Panc1 (cell line): ENCODE measurements at regions not wholly inside any gene's neighbourhood (a gene's known extent, or its start where the extent isn't known, plus 50 kb on each side); places are given as distances from the start of the nearest gene placed in this dataset.

Experiments
- ATAC-seq: fragments of 200-7000 bp; cut with Tn5 transposase; 2 replicates; pipeline ENCODE4 v1.9.1; 2020; ENCODE audit warnings: mild to moderate bottlenecking, moderate library complexity
- BruUV-seq: library from RNA; stranded (reverse); fragments of 400-500 nt; replicated peaks from 2 replicates; lab custom pipeline; 2021; lab: Mats Ljungman, UMichigan
- CTCF ChIA-PET: fragments of 300-600 bp; sonication (Branson Sonifier 250); formaldehyde crosslinking; loops from one replicate; lab custom pipeline; 2022; ENCODE audit warnings: antibody characterized with exemption; lab: Charles Lee
- POLR2A ChIA-PET: fragments of 300-600 bp; sonication (Branson Sonifier 250); formaldehyde crosslinking; loops from one replicate; lab custom pipeline; 2022; ENCODE audit warnings: antibody characterized with exemption; lab: Charles Lee
- DNase-seq: peaks from one replicate; pipeline ENCODE4 v3.0.0-alpha.2; 2010; ENCODE audit warnings: low read depth, low spot score
- H3K27ac ChIP-seq: 2 replicates; pipeline ENCODE4 v1.5.1; 2011; ENCODE audit warnings: mild to moderate bottlenecking, low read length, inconsistent platforms
- H3K27me3 ChIP-seq: fragments of 200-500 bp; sonication (Bioruptor generic); 2 replicates; pipeline ENCODE4 v1.6.0; 2014; ENCODE audit warnings: low read length, inconsistent platforms; ENCODE audit not compliant: control insufficient read depth, insufficient read depth
- H3K36me3 ChIP-seq: fragments of 200-500 bp; sonication (Bioruptor generic); 2 replicates; pipeline ENCODE4 v1.5.1; 2014; ENCODE audit warnings: inconsistent platforms, mild to moderate bottlenecking, low read length, moderate library complexity; ENCODE audit not compliant: control insufficient read depth, insufficient read depth
- H3K4me1 ChIP-seq: 2 replicates; pipeline ENCODE4 v1.5.1; 2011; ENCODE audit warnings: inconsistent platforms, mild to moderate bottlenecking, low read length, moderate library complexity; ENCODE audit not compliant: control insufficient read depth, insufficient read depth
- H3K4me3 ChIP-seq, 2 experiments: 2 replicates each; pipeline ENCODE4 v1.5.1; 2011 to 2012; ENCODE audit warnings: low read depth in 2 of 2, low read length in 2 of 2, mild to moderate bottlenecking in 2 of 2, inconsistent platforms in 1 of 2, moderate library complexity in 1 of 2
- H3K9me3 ChIP-seq: fragments of 200-500 bp; sonication (Bioruptor generic); 2 replicates; pipeline ENCODE4 v1.5.1; 2014; ENCODE audit warnings: low read depth, mild to moderate bottlenecking, inconsistent platforms, low read length, moderate library complexity; ENCODE audit not compliant: control insufficient read depth, insufficient read depth
- CTCF ChIP-seq: fragments of 450-650 bp; IDR thresholded peaks from 2 replicates; pipeline ENCODE4 v1.5.1; 2017; ENCODE audit warnings: mild to moderate bottlenecking
- POLR2AphosphoS5 ChIP-seq: IDR thresholded peaks from 2 replicates; pipeline ENCODE4 v1.6.1; 2012; ENCODE audit warnings: mild to moderate bottlenecking, low read depth, low read length, moderate library complexity
- REST ChIP-seq, 2 experiments: IDR thresholded peaks; 2 replicates each; pipeline ENCODE4 v1.6.1; 2011 to 2012; ENCODE audit warnings: low read depth in 2 of 2, control low read depth in 1 of 2, low read length in 1 of 2, mild to moderate bottlenecking in 1 of 2, moderate library complexity in 1 of 2; ENCODE audit not compliant: insufficient read depth in 1 of 2
- SIN3A ChIP-seq: IDR thresholded peaks from 2 replicates; pipeline ENCODE4 v1.6.1; 2012; ENCODE audit warnings: low read depth, mild to moderate bottlenecking, low read length, moderate library complexity, borderline replicate concordance; ENCODE audit not compliant: insufficient read depth
- TCF7L2 ChIP-seq: IDR thresholded peaks from 2 replicates; pipeline ENCODE4 v1.6.1; 2011; ENCODE audit warnings: mild to moderate bottlenecking, low read depth, low read length, inconsistent platforms
- in situ Hi-C: cut with HindIII; loops from 2 replicates; pipeline ENCODE4 v1.10.0; 2016; ENCODE audit warnings: low sequenced_read_pairs, low pct_unique_long_range_greater_than_20kb
- intact Hi-C: fragments of 100-400 bp; cut with micrococcal nuclease; formaldehyde crosslinking; loops from one replicate; pipeline ENCODE4 v1.10.0; 2022; ENCODE audit not compliant: unreplicated experiment

- in situ Hi-C loops (no loop called here), intact Hi-C loops (no loop called here)
- POLR2A ChIA-PET = no interaction called here
- BruUV-seq = no TSS peak
- Histone ChIP-seq H3K4me3 (no peak overlapping the region), H3K27ac (no peak overlapping the region), H3K36me3 (no peaks in the 10 kb centered on the region), H3K9me3 (no peaks in the 10 kb centered on the region), H3K4me1 (no peaks in the 10 kb centered on the region), H3K27me3 (no peaks in the 10 kb centered on the region)
- TF ChIP-seq CTCF (no peak), POLR2AphosphoS5 (no peak), TCF7L2 (no peak), SIN3A (no peak), REST (IDR thresholded peaks at IDR 0.05; ENCODE audit: insufficient read depth in 1 of 2, low read depth in 2 of 2, low read length in 1 of 2) (no peak)
- CTCF ChIA-PET = no interaction called here
- ATAC-seq (no peak), DNase-seq (no peak)
Measured at GRCh38 chr12:103020839-103021238, 63.4 kb downstream of the ASCL1 start.

- H3K27me3 ChIP-seq = no peaks in the 10 kb centered on the region
- H3K4me1 ChIP-seq = no peaks in the 10 kb centered on the region
- H3K4me3 ChIP-seq = no peak overlapping the region
- no TSS peak for BruUV-seq
- intact Hi-C loops (no loop called here), in situ Hi-C loops (no loop called here)
- H3K36me3 ChIP-seq = no peaks in the 10 kb centered on the region
- ChIA-PET POLR2A (no interaction called here), CTCF (no interaction called here)
- H3K27ac ChIP-seq = no peak overlapping the region
- DNase-seq (no peak), ATAC-seq (no peak)
- H3K9me3 ChIP-seq = no peaks in the 10 kb centered on the region
- TF ChIP-seq CTCF (no peak), REST (IDR thresholded peaks at IDR 0.05; ENCODE audit: insufficient read depth in 1 of 2, low read depth in 2 of 2, low read length in 1 of 2) (no peak), TCF7L2 (no peak), SIN3A (no peak), POLR2AphosphoS5 (no peak)
Measured at GRCh38 chr12:103021538-103022218, 64.2 kb downstream of the ASCL1 start.
